Stimulated activated CD4-positive, alpha-beta T cell treated with anti-CD3 and anti-CD28 coated beads, Interleukin-15, amount 100 ng/mL, for 24 hours (primary cell): ENCODE measurements at regions not wholly inside any gene's neighbourhood (a gene's known extent, or its start where the extent isn't known, plus 50 kb on each side); places are given as distances from the start of the nearest gene placed in this dataset.
"Not testable (repeated sequence)": the region's sequence is repeated elsewhere in the genome, so short reads cannot be mapped to it uniquely, and the experiment has no call there.

Experiments used
- DNase-seq: peaks from one replicate; pipeline ENCODE4 v3.0.0-alpha.2; 2020

DNA sequence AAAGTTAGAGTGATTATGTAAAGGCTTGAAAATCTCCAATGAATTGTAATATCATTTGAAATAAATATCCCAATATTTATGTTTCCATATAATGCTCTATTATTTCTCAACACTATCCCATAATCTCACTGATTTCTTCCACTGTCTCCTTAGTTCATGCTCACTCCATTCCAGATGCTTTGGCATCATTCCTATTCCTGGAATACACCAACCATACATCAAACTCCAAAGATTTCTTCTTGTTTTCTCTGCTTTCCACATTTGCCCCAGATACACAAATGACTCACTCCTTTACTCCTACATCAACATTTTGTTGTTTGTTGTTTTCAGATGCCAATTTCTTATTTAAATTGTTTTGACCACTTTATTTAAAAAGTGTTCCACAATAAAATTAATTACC, 1390.8 kb downstream of the ZPLD1 start:
- DNase-seq, result no peak

DNA sequence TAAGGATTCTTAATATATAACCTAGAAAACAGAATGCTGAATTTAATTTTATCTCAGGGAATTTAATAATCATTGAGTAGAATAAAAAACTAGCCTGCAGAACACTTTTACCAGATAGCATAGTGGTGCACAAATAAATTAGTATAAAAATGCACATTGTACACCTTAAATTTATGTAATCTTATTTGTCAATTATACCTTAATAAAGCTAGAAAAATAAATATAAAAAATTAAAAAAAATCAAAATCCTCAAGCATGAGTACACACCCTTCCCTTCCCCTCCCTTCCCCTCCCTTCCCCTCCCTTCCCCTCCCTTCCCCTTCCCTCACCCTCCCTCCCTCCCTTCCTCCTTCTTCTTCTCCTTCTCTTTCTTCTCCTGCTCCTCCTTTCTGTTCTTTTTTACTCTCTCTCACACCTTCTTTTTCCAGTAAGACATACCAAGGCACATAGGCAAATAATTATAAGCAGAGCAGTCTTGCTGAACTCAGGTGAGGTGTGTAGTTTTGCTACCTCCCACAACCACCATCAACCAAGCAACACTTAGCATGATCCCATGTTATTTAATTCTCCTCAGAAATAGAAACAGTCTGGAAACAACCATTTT, 1395.0 kb downstream of the ZPLD1 start:
- DNase-seq, result no peak

DNA sequence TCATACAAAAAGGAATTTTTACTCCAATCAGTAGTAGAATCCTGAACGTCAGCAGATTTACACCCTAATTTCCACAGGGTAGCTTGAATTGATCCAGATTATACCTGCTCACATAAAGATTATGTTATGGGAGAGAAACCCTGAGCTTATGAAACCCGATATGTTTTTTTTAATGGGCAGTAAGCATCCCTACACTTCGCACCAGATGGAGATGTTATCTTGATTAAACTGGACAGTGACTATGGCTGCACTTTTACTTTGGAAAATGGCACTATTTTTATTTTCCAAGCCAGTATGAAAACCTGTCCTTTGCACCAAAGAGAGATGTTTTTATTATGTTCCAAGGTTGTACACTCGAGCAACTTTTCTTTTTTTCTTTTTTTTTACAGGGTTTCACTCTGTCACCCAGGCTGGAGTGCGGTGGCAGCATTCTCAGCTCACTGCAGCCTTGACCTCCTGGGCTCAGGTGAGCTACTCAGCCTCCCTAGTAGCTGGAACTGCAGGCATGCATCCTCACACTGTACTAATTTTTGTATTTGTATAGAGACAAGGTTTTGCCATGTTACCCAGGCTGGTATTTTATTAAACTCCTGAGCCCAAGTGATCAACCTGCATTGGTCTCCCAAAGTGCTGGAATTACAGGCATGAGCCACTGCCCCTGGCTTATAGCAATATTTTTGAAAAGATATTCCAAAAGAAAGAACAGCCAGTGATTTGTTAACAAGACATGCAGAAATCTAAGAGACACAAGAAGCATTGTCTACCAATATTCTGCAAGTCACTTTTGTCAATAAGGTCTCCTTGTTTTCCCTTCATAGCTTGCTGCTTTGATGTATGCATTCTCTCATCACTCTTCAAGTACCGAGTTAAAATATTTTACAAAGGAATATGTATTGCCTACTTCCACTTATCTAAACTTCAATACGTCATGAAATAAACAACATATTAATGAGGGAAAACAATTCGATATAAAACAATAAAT, 1412.6 kb downstream of the ZPLD1 start:
- no peak for DNase-seq

DNA sequence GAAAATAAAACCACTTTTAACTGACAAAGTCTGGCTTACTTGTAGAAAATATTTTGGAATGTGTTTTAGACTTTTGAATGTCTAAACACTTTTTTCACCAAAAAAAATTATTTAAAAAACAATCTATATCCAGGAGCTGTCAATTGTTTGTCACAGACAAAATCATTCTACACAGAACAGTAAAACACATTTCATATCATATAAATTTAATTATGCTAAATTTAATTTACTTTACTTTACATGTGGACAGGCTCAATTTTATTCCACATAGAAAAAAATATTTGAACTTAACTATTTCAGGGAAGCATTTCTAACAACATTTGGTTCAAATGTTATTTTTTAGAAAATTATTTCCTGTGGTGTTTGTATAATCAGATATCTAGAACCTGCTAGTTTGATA, 1417.0 kb downstream of the ZPLD1 start:
- no peak for DNase-seq

DNA sequence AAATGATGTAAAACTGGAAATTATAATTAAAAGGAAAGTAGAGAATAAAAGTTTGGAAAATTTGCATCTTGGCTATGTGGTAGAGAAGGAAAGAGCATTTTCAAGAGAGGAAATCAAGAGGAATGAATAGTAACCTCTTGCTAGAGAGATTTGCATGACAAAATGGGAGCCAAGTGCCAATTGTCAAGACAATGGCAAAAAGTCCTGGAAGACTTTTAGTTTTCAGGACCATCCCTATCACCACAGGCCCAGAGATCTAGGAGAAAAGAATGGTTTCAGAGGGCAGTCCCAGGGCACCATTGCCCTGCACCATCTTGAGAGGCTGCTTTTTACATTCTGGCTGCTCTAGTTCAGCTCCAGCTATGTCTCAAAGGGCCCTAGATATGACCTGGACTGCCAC, 1427.6 kb downstream of the ZPLD1 start:
- DNase-seq, result no peak

DNA sequence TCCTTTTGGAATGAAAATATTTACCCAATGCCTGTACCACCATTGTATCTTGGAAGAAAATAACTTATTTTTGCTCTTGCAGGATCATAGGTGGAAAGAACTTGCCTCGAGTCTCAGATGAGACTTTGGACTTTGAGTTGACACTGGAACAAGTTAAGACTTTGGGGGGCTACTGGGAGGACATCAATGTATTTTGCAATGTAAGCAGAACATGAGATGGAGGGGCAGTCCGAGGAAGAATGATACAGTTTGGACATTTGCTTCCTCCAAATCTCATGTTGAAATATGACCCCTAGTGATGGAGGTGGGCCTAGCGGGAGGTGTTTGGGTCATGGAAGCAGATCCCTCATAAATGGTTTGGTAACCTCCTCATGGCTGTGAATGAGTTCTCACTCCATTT, 1428.6 kb downstream of the ZPLD1 start:
- DNase-seq, result no peak

DNA sequence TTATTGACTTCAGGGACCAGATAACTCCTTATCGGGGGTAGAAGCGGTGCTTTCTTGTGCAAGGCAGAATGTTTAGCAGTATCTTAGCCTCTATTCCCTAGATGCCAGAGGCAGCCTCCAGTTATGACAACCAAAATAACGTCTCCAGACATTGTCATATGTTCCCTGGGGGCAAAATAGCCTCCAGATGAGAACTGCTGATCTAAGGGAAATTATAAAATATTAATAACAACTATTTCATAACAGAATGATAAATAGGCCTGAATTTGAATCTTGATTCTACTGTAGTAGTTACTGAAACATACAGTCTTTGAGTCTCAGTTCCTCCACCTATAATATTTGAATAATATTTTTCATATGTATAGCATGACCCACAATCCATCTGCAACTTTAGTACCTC, 1431.3 kb downstream of the ZPLD1 start:
- DNase-seq, result no peak

DNA sequence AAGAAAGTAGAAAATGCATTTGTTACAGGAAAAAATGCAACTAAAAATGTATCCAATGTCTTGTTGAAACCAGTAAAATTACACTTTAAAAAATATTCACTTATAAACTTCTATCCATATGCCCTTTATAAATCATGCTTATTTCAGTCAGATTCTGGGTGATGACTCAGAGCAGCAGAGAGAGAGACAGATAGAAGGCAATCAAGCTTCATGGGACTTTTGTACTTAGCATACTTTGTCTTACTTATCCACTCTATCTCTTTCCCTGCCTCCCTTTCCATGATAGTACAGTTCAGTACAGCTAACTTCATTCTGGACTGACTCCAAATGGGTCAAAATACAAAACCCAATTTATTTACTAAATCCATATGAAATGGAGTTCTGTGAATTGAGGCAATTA, 1438.2 kb downstream of the ZPLD1 start:
- no peak for DNase-seq

DNA sequence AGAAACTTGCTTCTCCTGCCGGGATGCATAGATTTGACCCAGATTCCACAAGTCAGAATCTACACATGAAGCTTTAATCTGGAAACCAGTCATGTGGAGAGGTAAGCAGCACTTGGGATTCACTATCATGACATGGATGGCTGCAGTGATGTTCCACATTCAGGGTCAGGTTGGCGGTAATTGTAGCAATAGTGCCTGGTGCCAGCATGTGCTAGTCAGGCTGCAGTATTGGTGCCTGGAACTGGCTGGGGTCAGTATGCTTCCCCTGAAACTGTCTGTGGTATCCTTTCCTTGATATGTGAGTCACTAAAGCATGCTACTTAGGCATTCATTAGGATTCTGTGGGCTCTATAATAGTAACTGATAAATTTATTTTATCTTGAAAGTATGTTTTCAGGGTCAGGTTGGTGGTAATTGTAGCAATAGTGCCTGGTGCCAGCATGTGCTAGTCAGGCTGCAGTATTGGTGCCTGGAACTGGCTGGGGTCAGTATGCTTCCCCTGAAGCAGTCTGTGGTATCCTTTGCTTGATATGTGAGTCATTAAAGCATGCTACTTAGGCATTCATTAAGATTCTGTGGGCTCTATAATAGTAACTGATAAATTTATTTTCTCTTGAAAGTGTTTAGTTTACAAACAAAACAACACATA, 1439.2 kb downstream of the ZPLD1 start:
- no peak for DNase-seq

DNA sequence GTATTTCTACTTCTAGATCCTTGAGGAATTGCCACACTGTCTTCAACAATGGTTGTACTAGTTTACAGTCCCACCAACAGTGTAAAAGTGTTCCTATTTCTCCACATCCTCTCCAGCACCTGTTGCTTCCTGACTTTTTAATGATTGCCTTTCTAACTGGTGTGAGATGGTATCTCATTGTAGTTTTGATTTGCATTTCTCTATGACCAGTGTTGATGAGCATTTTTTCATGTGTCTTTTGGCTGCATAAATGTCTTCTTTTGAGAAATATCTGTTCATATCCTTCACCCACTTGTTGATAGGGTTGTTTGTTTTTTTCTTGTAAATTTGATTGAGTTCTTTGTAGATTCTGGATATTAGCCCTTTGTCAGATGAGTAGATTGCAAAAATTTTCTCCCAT, 1447.0 kb downstream of the ZPLD1 start:
- not testable (repeated sequence) for DNase-seq

DNA sequence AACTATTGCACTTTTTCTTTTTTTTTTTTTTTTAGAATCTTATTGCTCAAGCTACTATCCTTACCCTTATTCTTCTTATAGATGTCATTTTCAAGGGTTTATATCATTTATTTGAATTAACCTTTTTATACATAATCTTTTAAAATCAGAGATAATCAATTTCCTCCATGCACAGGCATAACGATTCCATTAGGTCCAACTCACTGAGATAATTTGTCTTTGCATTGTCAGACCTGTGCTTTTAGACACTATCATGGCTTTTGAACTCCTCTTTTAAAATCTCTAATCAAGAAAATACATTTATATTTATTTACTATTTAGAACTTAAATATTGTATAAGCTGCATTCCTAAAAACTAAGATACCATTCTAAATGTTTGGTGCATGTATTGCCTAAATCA, 1454.9 kb downstream of the ZPLD1 start:
- no peak for DNase-seq

DNA sequence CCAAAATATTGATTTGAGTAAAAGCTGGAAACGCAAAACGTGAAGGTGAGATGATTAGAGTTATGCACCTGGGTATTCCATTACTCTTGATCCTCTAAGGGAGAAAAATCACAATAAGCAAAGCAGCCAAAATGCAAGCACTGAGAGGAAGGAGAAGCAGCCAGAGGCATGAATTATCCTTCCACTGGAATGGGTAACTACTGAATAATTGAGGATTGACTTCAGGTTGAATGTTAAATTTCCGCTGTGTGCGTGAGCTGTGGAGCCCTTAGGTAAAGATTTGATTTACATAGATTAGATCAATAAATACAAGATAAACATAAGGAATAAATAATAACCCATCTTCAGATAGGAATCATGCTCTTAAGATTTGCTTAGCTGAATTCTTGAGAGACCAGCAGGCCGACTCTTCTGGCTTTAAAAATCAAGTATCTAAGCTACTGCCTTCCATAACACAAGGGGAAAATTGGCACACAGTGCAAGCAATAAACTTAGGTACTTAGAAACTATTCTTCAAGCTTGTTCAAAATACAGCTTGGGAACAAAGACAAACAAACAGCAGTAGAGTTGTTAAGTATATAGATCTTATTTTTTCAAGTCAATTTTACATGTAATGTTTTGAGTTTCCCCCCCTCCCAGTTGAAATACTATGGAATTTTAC, 1459.5 kb downstream of the ZPLD1 start:
- no peak for DNase-seq

DNA sequence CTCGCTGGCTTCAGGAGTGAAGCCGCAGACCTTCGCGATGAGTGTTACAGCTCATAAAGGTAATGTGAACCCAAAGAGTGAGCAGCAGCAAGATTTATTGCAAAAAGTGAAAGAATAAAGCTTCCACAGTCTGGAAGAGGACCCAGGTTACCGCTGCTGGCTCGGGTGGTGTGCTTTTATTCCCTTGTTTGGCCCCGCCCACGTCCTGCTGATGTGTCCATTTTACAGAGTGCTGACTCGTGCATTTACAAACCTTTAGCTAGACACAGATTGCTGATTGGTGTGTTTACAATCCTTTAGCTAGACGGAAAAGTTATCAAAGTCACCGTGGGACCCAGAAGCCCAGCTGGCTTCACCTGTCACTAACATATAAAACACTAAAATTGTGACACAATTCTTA, 1464.5 kb downstream of the ZPLD1 start:
- DNase-seq, result no peak

DNA sequence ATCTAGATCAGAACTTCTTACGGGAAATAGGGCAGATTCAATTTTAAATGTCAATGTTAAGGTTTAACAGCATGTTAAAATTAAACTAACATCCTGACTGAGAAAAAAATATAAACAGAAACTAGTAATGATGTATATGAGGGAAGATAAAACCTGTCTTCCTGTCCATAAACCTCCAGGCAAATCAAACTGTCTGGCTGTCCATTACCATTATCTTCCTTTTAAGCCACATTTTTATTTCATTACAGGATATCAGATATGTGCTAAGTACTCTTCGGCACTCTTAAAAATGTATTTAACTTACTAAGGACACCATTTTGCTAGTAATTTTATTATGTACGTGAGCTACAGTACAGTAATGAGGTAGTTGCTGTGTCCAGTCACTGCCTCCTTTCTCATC, 1461.7 kb upstream of the ALCAM start:
- DNase-seq, result no peak

DNA sequence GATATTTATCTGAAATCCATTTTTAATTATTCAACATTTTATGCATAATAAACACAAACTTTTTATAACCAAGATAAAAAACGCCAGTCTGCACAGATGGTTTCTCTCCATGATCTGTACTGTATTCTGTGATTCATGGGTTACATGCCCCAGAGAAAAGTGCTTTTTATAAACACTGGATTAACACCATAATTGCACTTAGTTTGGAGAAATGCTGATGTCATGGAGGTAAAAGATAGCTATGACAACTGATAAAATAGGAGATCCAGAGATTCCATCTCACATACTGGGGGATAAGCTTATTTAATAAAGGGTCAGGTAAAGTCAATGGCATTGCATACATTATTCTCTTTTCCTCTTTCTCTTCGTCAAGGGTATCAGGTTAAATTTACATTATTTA, 1460.4 kb upstream of the ALCAM start:
- no peak for DNase-seq

DNA sequence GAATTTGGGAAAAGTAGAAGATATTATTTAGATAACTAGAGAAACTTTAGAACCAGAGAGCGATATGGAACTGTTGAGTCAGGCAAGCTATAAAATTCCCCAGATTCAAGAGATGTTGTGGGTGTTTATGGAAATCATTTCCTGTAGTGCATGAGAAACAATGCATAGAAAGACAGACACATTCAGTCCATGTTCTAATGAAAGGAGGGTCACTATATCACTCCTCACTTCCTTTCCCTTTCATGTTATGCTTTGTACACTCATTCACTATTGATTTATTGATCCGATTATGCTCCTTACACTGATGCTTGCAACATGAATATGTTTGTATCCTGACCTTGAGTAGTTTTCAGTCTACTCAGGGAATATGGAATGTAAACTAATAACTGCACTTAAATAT, 1459.9 kb upstream of the ALCAM start:
- DNase-seq, result no peak

DNA sequence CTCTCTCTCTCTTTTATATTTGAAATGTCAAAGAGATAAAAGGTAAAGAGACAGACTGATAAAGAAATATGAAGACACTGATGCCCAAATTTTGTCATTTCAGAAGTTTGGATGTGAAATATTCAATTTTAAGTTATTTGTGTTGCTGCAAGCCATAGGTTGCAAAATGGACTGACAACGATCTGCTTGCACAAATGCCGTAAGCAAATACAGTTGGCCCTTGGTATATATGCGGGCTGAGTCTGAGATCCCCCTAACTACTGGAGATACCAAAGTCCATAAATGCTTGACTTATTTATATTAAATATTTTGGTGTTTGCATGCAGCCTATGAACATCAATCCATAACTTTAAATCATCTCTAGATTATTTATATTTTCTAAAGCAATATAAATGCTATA, 1459.1 kb upstream of the ALCAM start:
- no peak for DNase-seq

DNA sequence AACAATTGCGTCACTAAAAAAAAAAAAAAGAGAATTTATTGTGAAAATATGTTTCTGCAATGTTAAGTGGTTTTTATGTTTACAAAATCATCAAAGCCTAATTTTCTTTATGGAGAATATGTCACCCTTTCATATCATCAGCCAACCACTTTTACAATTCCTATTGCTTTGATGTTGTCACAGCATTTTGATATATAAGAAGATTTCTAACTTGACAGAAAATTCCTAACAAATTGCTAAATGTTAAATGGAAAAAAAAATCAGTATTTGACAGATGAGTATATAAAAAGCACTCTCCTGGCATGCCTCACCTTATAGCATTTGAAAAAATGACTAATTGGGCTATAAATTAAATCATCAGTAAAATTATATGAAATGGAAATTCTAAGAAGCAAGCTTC, 1457.3 kb upstream of the ALCAM start:
- no peak for DNase-seq

DNA sequence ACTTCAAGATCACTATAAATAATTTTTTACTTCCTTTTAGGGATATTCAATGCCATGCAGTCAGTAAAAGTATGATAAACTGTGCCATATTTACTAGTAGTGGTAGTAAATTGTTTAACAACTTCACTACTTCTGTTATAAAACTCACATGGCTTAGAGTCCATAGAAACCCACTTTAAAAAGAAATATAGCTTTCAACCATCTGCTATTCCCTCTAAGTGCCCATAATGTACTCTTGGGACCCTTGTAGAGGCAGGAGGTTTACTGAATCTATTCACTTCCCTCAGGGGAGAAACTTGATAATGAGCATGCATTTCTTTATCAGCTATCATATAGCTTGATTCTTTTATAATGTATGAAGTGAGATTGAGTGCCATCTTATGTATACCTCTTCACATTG, 1448.4 kb upstream of the ALCAM start:
- no peak for DNase-seq

DNA sequence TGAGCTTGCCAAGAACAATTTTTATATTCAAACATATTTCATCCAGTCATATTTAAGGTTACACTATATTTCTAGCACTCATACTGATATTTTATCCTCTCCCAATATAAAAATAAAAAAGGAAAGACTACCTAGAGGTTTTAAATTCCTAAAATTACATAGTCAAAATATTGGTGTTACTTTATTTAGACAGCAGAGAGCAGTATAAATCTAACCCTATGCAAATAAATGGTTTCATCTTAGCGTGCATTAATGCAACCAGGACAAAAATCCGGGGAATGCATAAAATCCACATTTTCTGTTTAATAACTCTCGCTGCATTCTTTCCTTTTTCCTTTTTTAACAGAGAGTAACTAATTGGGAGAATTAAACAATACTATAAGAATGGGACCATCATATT, 1447.4 kb upstream of the ALCAM start:
- DNase-seq, result no peak

DNA sequence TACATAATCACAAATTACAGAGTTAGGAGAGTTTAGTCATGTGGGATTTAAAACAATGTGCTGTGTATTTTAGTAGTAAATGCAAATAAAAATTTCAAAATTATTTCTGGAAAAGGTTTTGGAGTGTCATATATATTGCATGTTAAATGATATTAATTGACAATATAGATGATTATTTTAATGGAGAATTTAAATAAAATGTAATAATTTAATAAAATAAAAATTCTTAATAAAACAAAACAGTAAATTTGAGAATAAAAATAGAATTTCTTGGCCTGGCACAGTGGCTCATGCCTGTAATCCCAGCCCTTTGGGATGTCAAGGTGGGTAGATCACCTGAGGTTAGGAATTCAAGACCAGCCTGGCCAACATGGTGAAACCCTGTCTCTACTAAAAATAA, 1442.8 kb upstream of the ALCAM start:
- no peak for DNase-seq

DNA sequence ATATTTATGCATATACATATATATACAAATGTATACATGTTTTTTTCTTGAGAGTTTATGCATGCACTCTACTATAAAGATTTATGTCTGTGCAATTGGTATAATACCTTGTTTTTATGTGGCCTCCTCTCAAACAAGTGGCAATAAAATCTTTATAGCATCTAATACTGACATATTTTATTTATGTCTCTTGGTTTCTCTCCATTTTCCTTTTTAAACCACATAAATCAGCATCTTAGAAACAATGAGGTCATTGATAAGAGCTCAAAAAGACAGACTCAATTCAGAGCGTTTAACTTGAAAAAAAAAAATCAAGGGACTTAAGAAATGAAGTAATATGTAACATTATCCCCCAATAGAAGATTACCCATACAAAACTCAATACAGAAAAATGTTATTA, 1442.2 kb upstream of the ALCAM start:
- no peak for DNase-seq

DNA sequence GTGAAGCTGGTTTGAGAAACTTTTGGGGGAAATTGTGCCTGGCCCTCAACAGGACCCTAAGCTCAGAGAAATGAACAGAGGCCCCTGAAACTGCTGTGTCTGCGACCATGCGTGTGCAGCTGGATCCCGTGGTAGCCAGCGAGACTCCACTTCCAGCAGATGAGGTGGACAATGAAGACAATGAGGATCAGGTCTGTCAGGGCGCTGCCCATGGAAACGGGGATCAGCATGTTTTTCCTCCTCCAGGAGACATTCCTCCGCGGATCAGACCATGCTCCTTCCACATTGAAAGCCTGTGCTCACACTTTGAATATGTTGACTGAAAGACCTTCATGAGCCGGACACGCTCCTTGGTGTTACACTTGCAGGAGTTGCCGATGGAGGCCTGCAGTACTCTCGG, 1439.8 kb upstream of the ALCAM start:
- DNase-seq, result no peak

DNA sequence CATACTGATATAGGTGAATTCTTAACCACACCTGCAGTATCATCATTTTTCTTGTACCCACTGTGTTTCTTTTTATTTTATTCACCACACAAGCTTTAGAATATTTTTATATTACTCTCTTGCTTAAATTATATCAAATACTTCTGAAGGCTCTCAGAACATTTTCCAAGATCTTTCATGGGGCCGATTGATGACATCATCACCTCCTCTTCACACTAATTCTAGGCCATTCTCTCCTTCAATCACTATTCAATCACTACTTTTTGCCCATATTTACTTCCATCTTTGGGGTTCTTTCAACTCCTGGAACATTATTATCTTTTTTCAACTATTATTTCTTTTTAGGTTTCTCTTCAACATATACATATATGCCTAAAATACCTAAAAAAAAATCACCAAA, 1438.8 kb upstream of the ALCAM start:
- no peak for DNase-seq
